ENCODE measurements at regions not wholly inside any gene's neighbourhood (a gene's known extent, or its start where the extent isn't known, plus 50 kb on each side); places are given as distances from the start of the nearest gene placed in this dataset.

- no peaks in the 10 kb centered on the region for H3K36me3 ChIP-seq
- H3K27ac ChIP-seq = no peak overlapping the region
- DNase-seq (ENCODE audit: extremely low spot score in 2 of 2) = no peak
- H3K4me1 ChIP-seq = no peaks in the 10 kb centered on the region
- H3K4me3 ChIP-seq = no peak overlapping the region
- TF ChIP-seq CTCF (IDR thresholded peaks at IDR 0.05) = no peak
- peak in 1 of 2 donors; percentile 16 for TF ChIP-seq POLR2AphosphoS5 (IDR thresholded peaks at IDR 0.05; ENCODE audit: insufficient read depth in 1 of 2, low read depth in 1 of 2)
- H3K9me3 ChIP-seq = no peaks in the 10 kb centered on the region
- H3K27me3 ChIP-seq = no peaks in the 10 kb centered on the region
- intact Hi-C loops (cut with DNase I) = loop anchor here (10.0 kb wide), 1 partner anchor 50 kb away; no protein-coding TSS in a partner anchor
Measured at GRCh38 chr2:64784168-64785061, 130.7 kb upstream of the SERTAD2 start.

- Histone ChIP-seq H3K27me3 (no peaks in the 10 kb centered on the region), H3K4me3 (no peak overlapping the region), H3K36me3 (no peaks in the 10 kb centered on the region), H3K27ac (no peak overlapping the region), H3K9me3 (no peaks in the 10 kb centered on the region), H3K4me1 (no peaks in the 10 kb centered on the region)
- TF ChIP-seq CTCF (IDR thresholded peaks at IDR 0.05) = no peak
- no peak for TF ChIP-seq POLR2A (IDR thresholded peaks at IDR 0.05)
- no peak for TF ChIP-seq POLR2AphosphoS5 (IDR thresholded peaks at IDR 0.05; ENCODE audit: insufficient read depth in 1 of 2, low read depth in 1 of 2)
- DNase-seq (ENCODE audit: extremely low spot score in 2 of 2) = no peak
- intact Hi-C loops (cut with DNase I) = loop anchor here (10.0 kb wide), 1 partner anchor 50 kb away; no protein-coding TSS in a partner anchor
Measured at GRCh38 chr2:64785245-64785644, 131.5 kb upstream of the SERTAD2 start.

- Histone ChIP-seq H3K27ac (no peak overlapping the region), H3K9me3 (no peaks in the 10 kb centered on the region)
Measured at GRCh38 chr2:64786343-64787018, 132.8 kb upstream of the SERTAD2 start.

GRCh38 chr2:64787019-64787365, 133.3 kb upstream of the SERTAD2 start:
- Histone ChIP-seq H3K4me1 (no peaks in the 10 kb centered on the region), H3K4me3 (no peak overlapping the region), H3K9me3 (no peaks in the 10 kb centered on the region), H3K27me3 (no peaks in the 10 kb centered on the region), H3K36me3 (no peaks in the 10 kb centered on the region), H3K27ac (no peak overlapping the region)
- peak in 1 of 2 donors; percentile 58 for DNase-seq (ENCODE audit: extremely low spot score in 2 of 2)
- no peak for TF ChIP-seq CTCF (IDR thresholded peaks at IDR 0.05)
- no peak for TF ChIP-seq POLR2A (IDR thresholded peaks at IDR 0.05)
- no peak for TF ChIP-seq POLR2AphosphoS5 (IDR thresholded peaks at IDR 0.05; ENCODE audit: insufficient read depth in 1 of 2, low read depth in 1 of 2)
- intact Hi-C loops (cut with DNase I) = loop anchor here (10.0 kb wide), 1 partner anchor 48 kb away; no protein-coding TSS in a partner anchor

More at GRCh38 chr2:64786343-64787018, 132.8 kb upstream of the SERTAD2 start:
- no peaks in the 10 kb centered on the region for H3K36me3 ChIP-seq
- intact Hi-C loops (cut with DNase I) = loop anchor here (10.0 kb wide), 1 partner anchor 48 kb away; no protein-coding TSS in a partner anchor
- no peak overlapping the region for H3K4me3 ChIP-seq
- no peaks in the 10 kb centered on the region for H3K27me3 ChIP-seq
- no peaks in the 10 kb centered on the region for H3K4me1 ChIP-seq
- TF ChIP-seq CTCF (IDR thresholded peaks at IDR 0.05) (no peak), POLR2A (IDR thresholded peaks at IDR 0.05) (no peak), POLR2AphosphoS5 (IDR thresholded peaks at IDR 0.05; ENCODE audit: insufficient read depth in 1 of 2, low read depth in 1 of 2) (no peak)
- no peak for DNase-seq (ENCODE audit: extremely low spot score in 2 of 2)
